SK-N-SH (cell line): ENCODE measurements at regions not wholly inside any gene's neighbourhood (a gene's known extent, or its start where the extent isn't known, plus 50 kb on each side); places are given as distances from the start of the nearest gene placed in this dataset.

Experiments
- CTCF ChIA-PET: fragments of 300-600, 350-600 bp; formaldehyde crosslinking; extraction: SDS; loops from one replicate; lab custom pipeline; 2021; lab: Yijun Ruan, JAX
- POLR2A ChIA-PET: fragments of 350-600 bp; sonication (Branson Sonifier 250); formaldehyde crosslinking; extraction: SDS; loops from one replicate; lab custom pipeline; 2020; ENCODE audit warnings: antibody characterized with exemption, inconsistent platforms; lab: Yijun Ruan, JAX
- DNase-seq: peaks from one replicate; pipeline ENCODE4 v3.0.0; 2012
- H2AFZ ChIP-seq: fragments of 200-600 bp; sonication (generic); 2 replicates; pipeline ENCODE4 v1.8.1; 2016; ENCODE audit warnings: antibody characterized with exemption, mild to moderate bottlenecking, low read depth
- H3F3A ChIP-seq: fragments of 200-600 bp; sonication (generic); replicated peaks from 2 replicates; pipeline ENCODE3; 2016; ENCODE audit warnings: antibody characterized with exemption, mild to moderate bottlenecking; ENCODE audit not compliant: insufficient read depth
- H3K27ac ChIP-seq, 2 experiments: fragments of 200-500 bp in 1 of 2; fragments of 200-600 bp in 1 of 2; sonication (Bioruptor generic) in 1 of 2; sonication (generic), shearing (Covaris generic) in 1 of 2; 2 replicates each; pipeline versions ENCODE4 v1.5.1 to v1.6.1; 2014 to 2016; ENCODE audit warnings: low read depth in 2 of 2, inconsistent platforms in 1 of 2, low read length in 1 of 2, mild to moderate bottlenecking in 1 of 2, mixed read lengths in 1 of 2
- H3K27me3 ChIP-seq: fragments of 200-600 bp; sonication (generic), shearing (Covaris generic); 2 replicates; pipeline ENCODE4 v1.6.1; 2016; ENCODE audit warnings: mixed run types; ENCODE audit not compliant: insufficient read depth
- H3K36me3 ChIP-seq, 2 experiments: fragments of 200-500 bp in 1 of 2; fragments of 200-600 bp in 1 of 2; sonication (Bioruptor generic) in 1 of 2; sonication (generic) in 1 of 2; replicated peaks in 1 of 2; 2 replicates each; pipeline versions ENCODE3 to v1.5.1; 2014 to 2016; ENCODE audit warnings: low read length in 1 of 2, mild to moderate bottlenecking in 1 of 2; ENCODE audit not compliant: insufficient read depth in 2 of 2, control insufficient read depth in 1 of 2
- H3K4me1 ChIP-seq, 2 experiments: fragments of 200-500 bp in 1 of 2; fragments of 200-600 bp in 1 of 2; sonication (Bioruptor generic) in 1 of 2; sonication (generic), shearing (Covaris generic) in 1 of 2; 2 replicates each; pipeline versions ENCODE4 v1.5.1 to v1.6.1; 2014 to 2016; ENCODE audit warnings: low read depth in 1 of 2, low read length in 1 of 2, mixed run types in 1 of 2; ENCODE audit not compliant: insufficient read depth in 2 of 2, control insufficient read depth in 1 of 2
- H3K4me2 ChIP-seq: fragments of 200-600 bp; sonication (generic), shearing (Covaris generic); 2 replicates; pipeline ENCODE4 v1.6.1; 2017; ENCODE audit warnings: mixed run types
- H3K4me3 ChIP-seq, 2 experiments: fragments of 200-500 bp in 1 of 2; fragments of 200-600 bp in 1 of 2; sonication (Bioruptor generic) in 1 of 2; sonication (generic), shearing (Covaris generic) in 1 of 2; 2 replicates each; pipeline versions ENCODE4 v1.5.1 to v1.8.1; 2014 to 2016; ENCODE audit warnings: low read depth in 2 of 2, inconsistent platforms in 1 of 2, low read length in 1 of 2, mild to moderate bottlenecking in 1 of 2, mixed read lengths in 1 of 2, moderate library complexity in 1 of 2
- H3K79me2 ChIP-seq: fragments of 200-600 bp; sonication (generic); 2 replicates; pipeline ENCODE4 v1.8.1; 2017; ENCODE audit warnings: mild to moderate bottlenecking; ENCODE audit not compliant: insufficient read depth
- H3K9ac ChIP-seq: fragments of 200-600 bp; sonication (generic); 2 replicates; pipeline ENCODE4 v1.6.1; 2017; ENCODE audit warnings: mixed run types
- H3K9me2 ChIP-seq: fragments of 200-600 bp; sonication (generic); 2 replicates; pipeline ENCODE4 v1.6.1; 2017; ENCODE audit warnings: mixed run types
- H3K9me3 ChIP-seq: fragments of 200-600 bp; sonication (generic); 2 replicates; pipeline ENCODE4 v1.6.1; 2017; ENCODE audit warnings: mixed run types, mild to moderate bottlenecking, moderate library complexity
- H4K20me1 ChIP-seq: fragments of 200-600 bp; sonication (generic); 2 replicates; pipeline ENCODE4 v1.6.1; 2017; ENCODE audit warnings: mild to moderate bottlenecking, mixed run types; ENCODE audit not compliant: insufficient read depth
- FOSL2 ChIP-seq: IDR thresholded peaks from 2 replicates; pipeline ENCODE4 v1.4.0; 2012; ENCODE audit warnings: low read depth, mild to moderate bottlenecking, moderate library complexity, borderline replicate concordance
- FOXM1 ChIP-seq: IDR thresholded peaks from 2 replicates; pipeline ENCODE4 v1.4.0; 2012; ENCODE audit warnings: low read depth, mild to moderate bottlenecking
- GABPA ChIP-seq: IDR thresholded peaks from 2 replicates; pipeline ENCODE4 v1.4.0; 2012; ENCODE audit warnings: low read depth, mild to moderate bottlenecking
- GATA2 ChIP-seq: sonication (generic); formaldehyde crosslinking; IDR thresholded peaks from 2 replicates; pipeline ENCODE4 v1.5.0; 2020; ENCODE audit warnings: mild to moderate bottlenecking, missing genetic modification reagents
- JUND ChIP-seq: IDR thresholded peaks from 2 replicates; pipeline ENCODE4 v1.4.0; 2012
- NFIC ChIP-seq: IDR thresholded peaks from 2 replicates; pipeline ENCODE4 v1.4.0; 2012; ENCODE audit warnings: borderline replicate concordance
- SIN3A ChIP-seq: IDR thresholded peaks from 2 replicates; pipeline ENCODE4 v1.6.1; 2012; ENCODE audit warnings: low read depth, mild to moderate bottlenecking, low read length, moderate library complexity, borderline replicate concordance
- TEAD4 ChIP-seq: IDR thresholded peaks from 2 replicates; pipeline ENCODE4 v1.4.0; 2012; ENCODE audit warnings: mild to moderate bottlenecking, borderline replicate concordance; ENCODE audit not compliant: insufficient read depth
- YY1 ChIP-seq: IDR thresholded peaks from 2 replicates; pipeline ENCODE4 v1.4.0; 2012; ENCODE audit warnings: low read depth, mild to moderate bottlenecking
- WGBS: methylation state at CpG from one replicate; pipeline ENCODE4 v1.1.6; 2017; ENCODE audit warnings: low lambda C conversion rate; 5-methylcytosine and 5-hydroxymethylcytosine counted together
- TF ChIP-seq, protein P1 (sequence below): IDR thresholded peaks from 2 replicates; pipeline ENCODE4; 2012
- TF ChIP-seq, protein P2 (sequence below): fragments of 150-350 bp; IDR thresholded peaks from 2 replicates; pipeline ENCODE4 v1.6.1; 2017; ENCODE audit warnings: antibody characterized with exemption, low read length, low read depth, borderline replicate concordance
- TF ChIP-seq, protein P3 (sequence below): fragments of 150-350 bp; IDR thresholded peaks from 2 replicates; pipeline ENCODE4 v1.6.1; 2016; ENCODE audit warnings: mild to moderate bottlenecking, low read depth, low read length
- TF ChIP-seq, protein P4 (sequence below): IDR thresholded peaks from 2 replicates; pipeline ENCODE4 v1.6.1; 2012; ENCODE audit warnings: mild to moderate bottlenecking, low read depth, low read length, moderate library complexity
- TF ChIP-seq, protein P5 (sequence below): IDR thresholded peaks from 2 replicates; pipeline ENCODE4 v1.4.0; 2012; ENCODE audit warnings: low read depth
- TF ChIP-seq, protein P6 (sequence below): IDR thresholded peaks from 2 replicates; pipeline ENCODE4 v1.4.0; 2012; ENCODE audit warnings: low read depth, borderline replicate concordance

DNA sequence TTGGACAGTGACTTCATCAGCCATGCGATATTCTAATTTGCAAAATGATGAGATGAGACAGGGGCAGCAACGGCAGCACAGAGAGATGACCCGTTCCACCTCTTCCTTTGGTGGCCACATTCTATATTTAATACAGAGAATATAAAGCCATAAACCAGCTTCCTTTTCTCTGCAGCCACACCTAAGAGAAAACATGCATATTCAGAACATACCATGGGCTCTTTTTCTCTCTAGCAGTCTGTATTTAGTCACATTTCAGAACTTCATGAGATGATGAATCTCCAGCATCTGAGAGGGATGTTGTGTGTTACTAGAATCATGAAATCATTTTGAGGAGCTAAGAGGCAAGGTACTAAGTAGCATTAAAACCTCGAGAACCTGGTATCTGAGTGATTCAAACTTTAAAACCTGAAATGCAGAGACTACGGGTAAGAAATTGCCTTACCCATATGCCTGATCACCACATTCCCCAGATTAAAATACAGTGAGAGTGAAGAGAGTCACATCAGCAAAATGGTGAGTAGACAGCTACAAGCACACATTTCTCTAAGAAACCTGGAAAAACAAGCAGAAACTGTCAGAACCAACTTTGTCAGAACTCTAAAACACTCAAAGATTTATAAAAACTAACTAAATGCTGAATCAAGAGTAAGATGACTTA is 55.5 kb upstream of the CPHXL start:
- 23% methylated on average over 5 of the region's 5 CpGs for WGBS
- H3K36me3 ChIP-seq, result no peaks in the 10 kb centered on the region
- no peak overlapping the region for H3K4me2 ChIP-seq
- ChIA-PET CTCF (interaction anchor here (0.6 to 6.1 kb wide), 4 partner anchors 20 to 1389 kb away, joined by 3 to 44 read pairs (median 3); no protein-coding TSS in a partner anchor), POLR2A (no interaction called here)
- H4K20me1 ChIP-seq, result no peaks in the 10 kb centered on the region
- H3K9me3 ChIP-seq, result no peaks in the 10 kb centered on the region
- no peak overlapping the region for H3K9ac ChIP-seq
- no peaks in the 10 kb centered on the region for H3K79me2 ChIP-seq
- no peak for DNase-seq
- no peaks in the 10 kb centered on the region for H3K27me3 ChIP-seq
- H3K9me2 ChIP-seq, result no peaks in the 10 kb centered on the region
- H3K27ac ChIP-seq, result no peak overlapping the region
- H3K4me3 ChIP-seq, result no peak overlapping the region
- H3K4me1 ChIP-seq, result no peaks in the 10 kb centered on the region
- H2AFZ ChIP-seq, result no peak overlapping the region
- TF ChIP-seq, protein P1, sequence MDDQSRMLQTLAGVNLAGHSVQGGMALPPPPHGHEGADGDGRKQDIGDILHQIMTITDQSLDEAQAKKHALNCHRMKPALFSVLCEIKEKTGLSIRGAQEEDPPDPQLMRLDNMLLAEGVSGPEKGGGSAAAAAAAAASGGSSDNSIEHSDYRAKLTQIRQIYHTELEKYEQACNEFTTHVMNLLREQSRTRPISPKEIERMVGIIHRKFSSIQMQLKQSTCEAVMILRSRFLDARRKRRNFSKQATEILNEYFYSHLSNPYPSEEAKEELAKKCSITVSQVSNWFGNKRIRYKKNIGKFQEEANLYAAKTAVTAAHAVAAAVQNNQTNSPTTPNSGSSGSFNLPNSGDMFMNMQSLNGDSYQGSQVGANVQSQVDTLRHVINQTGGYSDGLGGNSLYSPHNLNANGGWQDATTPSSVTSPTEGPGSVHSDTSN, result no peak
- no peak for TF ChIP-seq YY1
- no peak for TF ChIP-seq NFIC
- TF ChIP-seq GATA2 (CRISPR knock-in tag), result no peak
- no peak for TF ChIP-seq FOSL2
- TF ChIP-seq, protein P2, sequence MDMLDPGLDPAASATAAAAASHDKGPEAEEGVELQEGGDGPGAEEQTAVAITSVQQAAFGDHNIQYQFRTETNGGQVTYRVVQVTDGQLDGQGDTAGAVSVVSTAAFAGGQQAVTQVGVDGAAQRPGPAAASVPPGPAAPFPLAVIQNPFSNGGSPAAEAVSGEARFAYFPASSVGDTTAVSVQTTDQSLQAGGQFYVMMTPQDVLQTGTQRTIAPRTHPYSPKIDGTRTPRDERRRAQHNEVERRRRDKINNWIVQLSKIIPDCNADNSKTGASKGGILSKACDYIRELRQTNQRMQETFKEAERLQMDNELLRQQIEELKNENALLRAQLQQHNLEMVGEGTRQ, result no peak
- TF ChIP-seq, protein P3, sequence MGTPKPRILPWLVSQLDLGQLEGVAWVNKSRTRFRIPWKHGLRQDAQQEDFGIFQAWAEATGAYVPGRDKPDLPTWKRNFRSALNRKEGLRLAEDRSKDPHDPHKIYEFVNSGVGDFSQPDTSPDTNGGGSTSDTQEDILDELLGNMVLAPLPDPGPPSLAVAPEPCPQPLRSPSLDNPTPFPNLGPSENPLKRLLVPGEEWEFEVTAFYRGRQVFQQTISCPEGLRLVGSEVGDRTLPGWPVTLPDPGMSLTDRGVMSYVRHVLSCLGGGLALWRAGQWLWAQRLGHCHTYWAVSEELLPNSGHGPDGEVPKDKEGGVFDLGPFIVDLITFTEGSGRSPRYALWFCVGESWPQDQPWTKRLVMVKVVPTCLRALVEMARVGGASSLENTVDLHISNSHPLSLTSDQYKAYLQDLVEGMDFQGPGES, result no peak
- no peak for TF ChIP-seq TEAD4
- no peaks in the 10 kb centered on the region for H3F3A ChIP-seq

DNA sequence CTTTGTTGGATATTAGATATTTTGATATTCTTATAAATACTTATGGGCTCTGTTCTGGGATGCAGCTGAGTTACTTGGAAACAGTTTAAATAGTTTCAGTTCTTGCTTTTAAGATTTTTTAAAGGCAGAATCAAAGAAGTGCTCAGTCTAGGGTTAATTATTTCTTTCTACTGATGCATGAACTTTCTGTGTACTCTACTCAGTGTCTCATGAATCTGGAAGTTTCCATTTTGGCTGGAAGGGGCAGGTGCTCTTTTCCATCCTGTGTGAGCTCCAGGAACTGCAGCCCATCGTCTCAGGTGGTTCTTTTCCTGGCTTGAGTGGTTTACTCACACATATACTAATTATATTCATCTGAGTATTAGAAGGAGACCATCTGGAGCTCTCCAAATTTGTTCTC is 61.1 kb upstream of the CPHXL start:
- Histone ChIP-seq H2AFZ (no peak overlapping the region), H3K4me3 (no peak overlapping the region), H3K27me3 (no peaks in the 10 kb centered on the region), H3K9ac (no peak overlapping the region), H3K79me2 (no peaks in the 10 kb centered on the region), H3K27ac (no peak overlapping the region), H3K9me3 (no peaks in the 10 kb centered on the region), H3K9me2 (no peaks in the 10 kb centered on the region), H3K4me2 (no peak overlapping the region), H3K4me1 (no peaks in the 10 kb centered on the region; a peak in 1 of 4 replicates), H4K20me1 (no peaks in the 10 kb centered on the region), H3F3A (no peaks in the 10 kb centered on the region), H3K36me3 (no peaks in the 10 kb centered on the region)
- 6% methylated on average over 1 of the region's 1 CpG for WGBS
- no peak for DNase-seq
- CTCF ChIA-PET, result interaction anchor here (0.6 to 2.9 kb wide), 7 partner anchors 11 to 1383 kb away, joined by 3 to 27 read pairs (median 5); no protein-coding TSS in a partner anchor
- POLR2A ChIA-PET, result no interaction called here
- TF ChIP-seq JUND (no peak), FOXM1 (no peak), GABPA (no peak), FOSL2 (no peak), SIN3A (no peak), YY1 (no peak)
- TF ChIP-seq, protein P4, sequence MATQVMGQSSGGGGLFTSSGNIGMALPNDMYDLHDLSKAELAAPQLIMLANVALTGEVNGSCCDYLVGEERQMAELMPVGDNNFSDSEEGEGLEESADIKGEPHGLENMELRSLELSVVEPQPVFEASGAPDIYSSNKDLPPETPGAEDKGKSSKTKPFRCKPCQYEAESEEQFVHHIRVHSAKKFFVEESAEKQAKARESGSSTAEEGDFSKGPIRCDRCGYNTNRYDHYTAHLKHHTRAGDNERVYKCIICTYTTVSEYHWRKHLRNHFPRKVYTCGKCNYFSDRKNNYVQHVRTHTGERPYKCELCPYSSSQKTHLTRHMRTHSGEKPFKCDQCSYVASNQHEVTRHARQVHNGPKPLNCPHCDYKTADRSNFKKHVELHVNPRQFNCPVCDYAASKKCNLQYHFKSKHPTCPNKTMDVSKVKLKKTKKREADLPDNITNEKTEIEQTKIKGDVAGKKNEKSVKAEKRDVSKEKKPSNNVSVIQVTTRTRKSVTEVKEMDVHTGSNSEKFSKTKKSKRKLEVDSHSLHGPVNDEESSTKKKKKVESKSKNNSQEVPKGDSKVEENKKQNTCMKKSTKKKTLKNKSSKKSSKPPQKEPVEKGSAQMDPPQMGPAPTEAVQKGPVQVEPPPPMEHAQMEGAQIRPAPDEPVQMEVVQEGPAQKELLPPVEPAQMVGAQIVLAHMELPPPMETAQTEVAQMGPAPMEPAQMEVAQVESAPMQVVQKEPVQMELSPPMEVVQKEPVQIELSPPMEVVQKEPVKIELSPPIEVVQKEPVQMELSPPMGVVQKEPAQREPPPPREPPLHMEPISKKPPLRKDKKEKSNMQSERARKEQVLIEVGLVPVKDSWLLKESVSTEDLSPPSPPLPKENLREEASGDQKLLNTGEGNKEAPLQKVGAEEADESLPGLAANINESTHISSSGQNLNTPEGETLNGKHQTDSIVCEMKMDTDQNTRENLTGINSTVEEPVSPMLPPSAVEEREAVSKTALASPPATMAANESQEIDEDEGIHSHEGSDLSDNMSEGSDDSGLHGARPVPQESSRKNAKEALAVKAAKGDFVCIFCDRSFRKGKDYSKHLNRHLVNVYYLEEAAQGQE, result no peak
- TF ChIP-seq, protein P5, sequence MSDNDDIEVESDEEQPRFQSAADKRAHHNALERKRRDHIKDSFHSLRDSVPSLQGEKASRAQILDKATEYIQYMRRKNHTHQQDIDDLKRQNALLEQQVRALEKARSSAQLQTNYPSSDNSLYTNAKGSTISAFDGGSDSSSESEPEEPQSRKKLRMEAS, result no peak
- TF ChIP-seq, protein P3, result no peak
- TF ChIP-seq, protein P6, sequence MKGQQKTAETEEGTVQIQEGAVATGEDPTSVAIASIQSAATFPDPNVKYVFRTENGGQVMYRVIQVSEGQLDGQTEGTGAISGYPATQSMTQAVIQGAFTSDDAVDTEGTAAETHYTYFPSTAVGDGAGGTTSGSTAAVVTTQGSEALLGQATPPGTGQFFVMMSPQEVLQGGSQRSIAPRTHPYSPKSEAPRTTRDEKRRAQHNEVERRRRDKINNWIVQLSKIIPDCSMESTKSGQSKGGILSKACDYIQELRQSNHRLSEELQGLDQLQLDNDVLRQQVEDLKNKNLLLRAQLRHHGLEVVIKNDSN, result no peak
- TF ChIP-seq, protein P1, result no peak
